ENCODE measurements at regions not wholly inside any gene's neighbourhood (a gene's known extent, or its start where the extent isn't known, plus 50 kb on each side); places are given as distances from the start of the nearest gene placed in this dataset.
"Not testable (repeated sequence)": the region's sequence is repeated elsewhere in the genome, so short reads cannot be mapped to it uniquely, and the experiment has no call there.

DNA sequence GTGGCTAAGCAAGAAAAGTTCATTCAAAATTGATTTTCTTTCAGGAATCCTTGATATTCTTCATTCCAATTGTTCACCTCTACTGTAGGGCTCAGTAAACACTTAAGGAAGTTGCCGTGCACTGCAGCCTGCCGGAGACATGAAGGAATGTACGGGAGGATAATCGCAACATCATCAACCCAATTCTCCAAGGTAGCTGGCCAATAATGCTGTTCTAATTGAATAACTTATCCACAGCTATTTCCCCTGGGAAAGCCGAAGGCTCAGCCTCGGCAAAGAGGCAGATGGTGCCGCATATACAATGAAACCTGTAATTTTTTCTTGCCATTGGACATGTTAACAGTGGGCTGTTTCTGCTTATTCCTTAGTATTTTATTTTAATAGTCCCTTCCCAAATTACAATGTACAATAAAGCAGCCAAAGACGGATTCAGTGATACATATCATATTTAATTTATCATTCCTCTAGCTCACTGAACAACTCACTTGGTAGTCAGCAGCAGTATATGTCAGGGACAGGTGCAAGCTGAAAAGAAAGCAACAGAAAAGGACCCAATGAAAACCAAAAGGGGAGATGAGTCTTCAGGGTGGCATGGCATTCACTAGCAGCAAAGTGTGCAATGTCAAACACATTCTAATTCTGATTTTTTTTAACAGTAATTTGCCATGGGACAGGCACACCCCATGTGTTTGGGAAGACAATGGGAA, 420.5 kb upstream of the KLF12 start:
- CTCF ChIA-PET = no interaction called here
- no TSS peak for BruUV-seq (replicated peaks)

DNA sequence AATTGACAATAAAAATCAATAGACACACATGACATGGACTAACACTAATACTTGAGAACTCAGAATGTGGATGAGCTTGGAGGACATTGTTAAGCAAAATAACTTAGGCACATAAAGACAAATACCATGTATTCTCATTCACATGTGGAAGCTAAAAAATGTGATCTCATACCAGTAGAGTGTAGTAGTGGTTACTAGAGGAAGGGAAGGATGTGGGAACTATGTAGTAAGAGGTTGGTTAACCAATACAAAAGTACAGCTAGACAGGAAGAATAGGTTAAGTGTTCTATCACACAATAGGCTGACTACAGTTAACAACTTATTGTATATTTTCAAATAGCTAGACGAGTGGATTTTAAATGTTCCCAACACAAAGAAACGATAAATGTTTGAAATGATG, 415.8 kb upstream of the KLF12 start:
- ChIA-PET CTCF (no interaction called here), POLR2A (no interaction called here)
- intact Hi-C loops (cut with micrococcal nuclease; ENCODE audit: unreplicated experiment) (no loop called here), in situ Hi-C loops (cut with HindIII; ENCODE audit: low pct_unique_long_range_greater_than_20kb, low sequenced_read_pairs) (no loop called here)
- no peak for DNase-seq (ENCODE audit: low read depth, low spot score)
- BruUV-seq (replicated peaks) = no TSS peak
- Histone ChIP-seq H3K4me1 (ENCODE audit: control insufficient read depth, insufficient read depth, low read length) (no peaks in the 10 kb centered on the region), H3K27me3 (ENCODE audit: control insufficient read depth, insufficient read depth, low read length) (no peaks in the 10 kb centered on the region), H3K27ac (ENCODE audit: low read length) (no peak overlapping the region), H3K36me3 (ENCODE audit: control insufficient read depth, insufficient read depth, low read length) (no peaks in the 10 kb centered on the region), H3K9me3 (ENCODE audit: control insufficient read depth, insufficient read depth, low read depth, low read length) (no peaks in the 10 kb centered on the region), H3K4me3 (ENCODE audit: low read depth in 2 of 2, low read length in 2 of 2) (no peak overlapping the region)
- TF ChIP-seq, protein P1, sequence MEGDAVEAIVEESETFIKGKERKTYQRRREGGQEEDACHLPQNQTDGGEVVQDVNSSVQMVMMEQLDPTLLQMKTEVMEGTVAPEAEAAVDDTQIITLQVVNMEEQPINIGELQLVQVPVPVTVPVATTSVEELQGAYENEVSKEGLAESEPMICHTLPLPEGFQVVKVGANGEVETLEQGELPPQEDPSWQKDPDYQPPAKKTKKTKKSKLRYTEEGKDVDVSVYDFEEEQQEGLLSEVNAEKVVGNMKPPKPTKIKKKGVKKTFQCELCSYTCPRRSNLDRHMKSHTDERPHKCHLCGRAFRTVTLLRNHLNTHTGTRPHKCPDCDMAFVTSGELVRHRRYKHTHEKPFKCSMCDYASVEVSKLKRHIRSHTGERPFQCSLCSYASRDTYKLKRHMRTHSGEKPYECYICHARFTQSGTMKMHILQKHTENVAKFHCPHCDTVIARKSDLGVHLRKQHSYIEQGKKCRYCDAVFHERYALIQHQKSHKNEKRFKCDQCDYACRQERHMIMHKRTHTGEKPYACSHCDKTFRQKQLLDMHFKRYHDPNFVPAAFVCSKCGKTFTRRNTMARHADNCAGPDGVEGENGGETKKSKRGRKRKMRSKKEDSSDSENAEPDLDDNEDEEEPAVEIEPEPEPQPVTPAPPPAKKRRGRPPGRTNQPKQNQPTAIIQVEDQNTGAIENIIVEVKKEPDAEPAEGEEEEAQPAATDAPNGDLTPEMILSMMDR (IDR thresholded peaks at IDR 0.05) = no peak
- TF ChIP-seq TCF7L2 (IDR thresholded peaks at IDR 0.05; ENCODE audit: low read depth, low read length) (no peak), POLR2AphosphoS5 (IDR thresholded peaks at IDR 0.05; ENCODE audit: low read depth, low read length) (no peak), SIN3A (IDR thresholded peaks at IDR 0.05; ENCODE audit: borderline replicate concordance, insufficient read depth, low read depth, low read length) (no peak)
- TF ChIP-seq, protein P2, sequence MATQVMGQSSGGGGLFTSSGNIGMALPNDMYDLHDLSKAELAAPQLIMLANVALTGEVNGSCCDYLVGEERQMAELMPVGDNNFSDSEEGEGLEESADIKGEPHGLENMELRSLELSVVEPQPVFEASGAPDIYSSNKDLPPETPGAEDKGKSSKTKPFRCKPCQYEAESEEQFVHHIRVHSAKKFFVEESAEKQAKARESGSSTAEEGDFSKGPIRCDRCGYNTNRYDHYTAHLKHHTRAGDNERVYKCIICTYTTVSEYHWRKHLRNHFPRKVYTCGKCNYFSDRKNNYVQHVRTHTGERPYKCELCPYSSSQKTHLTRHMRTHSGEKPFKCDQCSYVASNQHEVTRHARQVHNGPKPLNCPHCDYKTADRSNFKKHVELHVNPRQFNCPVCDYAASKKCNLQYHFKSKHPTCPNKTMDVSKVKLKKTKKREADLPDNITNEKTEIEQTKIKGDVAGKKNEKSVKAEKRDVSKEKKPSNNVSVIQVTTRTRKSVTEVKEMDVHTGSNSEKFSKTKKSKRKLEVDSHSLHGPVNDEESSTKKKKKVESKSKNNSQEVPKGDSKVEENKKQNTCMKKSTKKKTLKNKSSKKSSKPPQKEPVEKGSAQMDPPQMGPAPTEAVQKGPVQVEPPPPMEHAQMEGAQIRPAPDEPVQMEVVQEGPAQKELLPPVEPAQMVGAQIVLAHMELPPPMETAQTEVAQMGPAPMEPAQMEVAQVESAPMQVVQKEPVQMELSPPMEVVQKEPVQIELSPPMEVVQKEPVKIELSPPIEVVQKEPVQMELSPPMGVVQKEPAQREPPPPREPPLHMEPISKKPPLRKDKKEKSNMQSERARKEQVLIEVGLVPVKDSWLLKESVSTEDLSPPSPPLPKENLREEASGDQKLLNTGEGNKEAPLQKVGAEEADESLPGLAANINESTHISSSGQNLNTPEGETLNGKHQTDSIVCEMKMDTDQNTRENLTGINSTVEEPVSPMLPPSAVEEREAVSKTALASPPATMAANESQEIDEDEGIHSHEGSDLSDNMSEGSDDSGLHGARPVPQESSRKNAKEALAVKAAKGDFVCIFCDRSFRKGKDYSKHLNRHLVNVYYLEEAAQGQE (IDR thresholded peaks at IDR 0.05; ENCODE audit: insufficient read depth in 1 of 2, low read depth in 2 of 2, low read length in 1 of 2) = no peak
- ATAC-seq = no peak

More for the DNA sequence above, 420.5 kb upstream of the KLF12 start:
- no peaks in the 10 kb centered on the region for H3K4me1 ChIP-seq (ENCODE audit: control insufficient read depth, insufficient read depth, low read length)
- ATAC-seq = no peak
- H3K4me3 ChIP-seq (ENCODE audit: low read depth in 2 of 2, low read length in 2 of 2) = no peak overlapping the region
- intact Hi-C loops (cut with micrococcal nuclease; ENCODE audit: unreplicated experiment) = no loop called here
- POLR2A ChIA-PET = no interaction called here
- no peaks in the 10 kb centered on the region for H3K9me3 ChIP-seq (ENCODE audit: control insufficient read depth, insufficient read depth, low read depth, low read length)
- H3K36me3 ChIP-seq (ENCODE audit: control insufficient read depth, insufficient read depth, low read length) = no peaks in the 10 kb centered on the region
- TF ChIP-seq, protein P2 (IDR thresholded peaks at IDR 0.05; ENCODE audit: insufficient read depth in 1 of 2, low read depth in 2 of 2, low read length in 1 of 2) = no peak
- no peak for TF ChIP-seq TCF7L2 (IDR thresholded peaks at IDR 0.05; ENCODE audit: low read depth, low read length)
- TF ChIP-seq, protein P1 (IDR thresholded peaks at IDR 0.05) = no peak
- TF ChIP-seq SIN3A (IDR thresholded peaks at IDR 0.05; ENCODE audit: borderline replicate concordance, insufficient read depth, low read depth, low read length) = no peak
- TF ChIP-seq POLR2AphosphoS5 (IDR thresholded peaks at IDR 0.05; ENCODE audit: low read depth, low read length) = no peak
- in situ Hi-C loops (cut with HindIII; ENCODE audit: low pct_unique_long_range_greater_than_20kb, low sequenced_read_pairs) = no loop called here
- DNase-seq (ENCODE audit: low read depth, low spot score) = no peak
- H3K27me3 ChIP-seq (ENCODE audit: control insufficient read depth, insufficient read depth, low read length) = no peaks in the 10 kb centered on the region
- no peak overlapping the region for H3K27ac ChIP-seq (ENCODE audit: low read length)

DNA sequence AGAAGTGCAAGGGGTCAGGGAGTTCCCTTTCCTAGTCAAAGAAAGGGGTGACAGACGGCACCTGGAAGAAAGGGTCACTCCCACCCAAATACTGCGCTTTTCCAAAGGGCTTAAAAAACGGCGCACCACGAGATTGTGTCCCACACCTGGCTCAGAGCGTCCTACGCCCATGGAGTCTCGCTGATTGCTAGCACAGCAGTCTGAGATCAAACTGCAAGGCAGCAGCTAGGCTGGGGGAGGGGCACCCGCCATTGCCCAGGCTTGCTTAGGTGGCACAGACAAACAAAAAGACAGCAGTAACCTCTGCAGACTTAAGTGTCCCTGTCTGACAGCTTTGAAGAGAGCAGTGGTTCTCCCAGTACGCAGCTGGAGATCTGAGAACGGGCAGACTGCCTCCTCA, 402.4 kb upstream of the KLF12 start:
- H3K4me3 ChIP-seq (ENCODE audit: low read depth in 2 of 2, low read length in 2 of 2); H3K9me3 ChIP-seq (ENCODE audit: control insufficient read depth, insufficient read depth, low read depth, low read length); ATAC-seq; H3K27ac ChIP-seq (ENCODE audit: low read length); H3K36me3 ChIP-seq (ENCODE audit: control insufficient read depth, insufficient read depth, low read length); in situ Hi-C loops (cut with HindIII; ENCODE audit: low pct_unique_long_range_greater_than_20kb, low sequenced_read_pairs); BruUV-seq (replicated peaks); intact Hi-C loops (cut with micrococcal nuclease; ENCODE audit: unreplicated experiment); H3K27me3 ChIP-seq (ENCODE audit: control insufficient read depth, insufficient read depth, low read length); DNase-seq (ENCODE audit: low read depth, low spot score); H3K4me1 ChIP-seq (ENCODE audit: control insufficient read depth, insufficient read depth, low read length); CTCF ChIA-PET; POLR2A ChIA-PET: not testable (repeated sequence)

All from Panc1 (cell line).